Ovary (tissue), 7 donors: ENCODE measurements at regions not wholly inside any gene's neighbourhood (a gene's known extent, or its start where the extent isn't known, plus 50 kb on each side); places are given as distances from the start of the nearest gene placed in this dataset.

Experiments
- DNase-seq, 5 donors: peaks; one replicate each; pipeline ENCODE4 v3.0.0-alpha.2; 2019 to 2020
- H3K27ac ChIP-seq, 2 donors: fragments of 200-600 bp; one replicate each; pipeline versions ENCODE4 v1.5.1 to v1.8.0; 2019 to 2022
- H3K27me3 ChIP-seq: fragments of 200-600 bp; one replicate; pipeline ENCODE4 v1.8.0; 2022
- H3K36me3 ChIP-seq: fragments of 200-600 bp; sonication (generic); one replicate; pipeline ENCODE4 v1.5.1; 2019
- H3K4me1 ChIP-seq: one replicate; pipeline ENCODE4 v1.8.1; 2013; ENCODE audit warnings: mild to moderate bottlenecking, moderate library complexity; ENCODE audit not compliant: insufficient read depth
- H3K4me3 ChIP-seq: fragments of 200-600 bp; sonication (generic); one replicate; pipeline ENCODE4 v1.5.1; 2017
- H3K9me3 ChIP-seq, 2 donors: fragments of 200-600 bp in 1 of 2; sonication (generic) in 1 of 2; one replicate each; pipeline versions ENCODE4 v1.5.1 to v1.8.1; 2013 to 2019; ENCODE audit warnings: mild to moderate bottlenecking in 1 of 2, moderate library complexity in 1 of 2
- CTCF ChIP-seq, 3 donors: fragments of 450-650 bp in 2 of 3; fragments of 200-600 bp in 1 of 3; IDR thresholded peaks; one replicate each; pipeline versions ENCODE4 v1.5.1 to v1.8.0; 2016 to 2022; ENCODE audit warnings: antibody characterized with exemption in 3 of 3, mild to moderate bottlenecking in 1 of 3
- EP300 ChIP-seq: sonication (generic); formaldehyde crosslinking; IDR thresholded peaks from one replicate; pipeline ENCODE4 v1.6.1; 2017; ENCODE audit warnings: antibody characterized with exemption
- POLR2A ChIP-seq: fragments of 450-650 bp; IDR thresholded peaks from one replicate; pipeline ENCODE4 v1.6.1; 2017; ENCODE audit warnings: antibody characterized with exemption, mild to moderate bottlenecking, moderate library complexity
- WGBS, 3 donors: extraction: QIAGEN DNeasy Blood & Tissue Kit in 1 of 3; methylation state at CpG; one replicate each; pipeline versions ENCODE4 v1.1.5 to v1.1.7; 2013 to 2017; 5-methylcytosine and 5-hydroxymethylcytosine counted together
- intact Hi-C, 4 donors: fragments of 100-400 bp; cut with DNase I; formaldehyde crosslinking; loops; one replicate each; pipeline versions ENCODE4 v1.11.0 to v1.15.1; 2022 to 2023
- donor health status: DM: no; HTN: no; CAD: no; lungs with moderate emphysema.
- donor health status: DM: no; HTN: no; CAD: no.
- donor health status: Bipolar disorder and iron deficiency.
- donor health status: DM: no; HTN: no; CAD: no.
- donor health status: DM: yes; HTN: yes; CAD: no.

- H3K4me1 ChIP-seq: no peaks in the 10 kb centered on the region
Measured at GRCh38 chr12:127873306-127873705, 393.7 kb upstream of the TMEM132C start.

GRCh38 chr12:127881371-127882140 is 385.4 kb upstream of the TMEM132C start:
- TF ChIP-seq EP300: no peak
- no peak for TF ChIP-seq CTCF (IDR thresholded peaks at IDR 0.05)
- TF ChIP-seq POLR2A: no peak
- intact Hi-C loops: no loop called here
- 46 to 53% (median 47%) methylated on average over 3 of the region's 3 CpGs for WGBS, 3 donors
- Histone ChIP-seq H3K27ac (no peak overlapping the region), H3K36me3 (no peaks in the 10 kb centered on the region), H3K4me3 (no peak overlapping the region), H3K27me3 (no peaks in the 10 kb centered on the region), H3K9me3 (no peaks in the 10 kb centered on the region), H3K4me1 (no peaks in the 10 kb centered on the region)
- DNase-seq: no peak

More at GRCh38 chr12:127873306-127873705, 393.7 kb upstream of the TMEM132C start:
- no peak for DNase-seq
- WGBS, 3 donors: 83 to 91% (median 83%) methylated on average over 2 of the region's 2 CpGs
- H3K9me3 ChIP-seq: no peaks in the 10 kb centered on the region
- intact Hi-C loops: no loop called here
- no peaks in the 10 kb centered on the region for H3K36me3 ChIP-seq
- H3K27me3 ChIP-seq: no peaks in the 10 kb centered on the region
- H3K27ac ChIP-seq: no peak overlapping the region
- no peak overlapping the region for H3K4me3 ChIP-seq
- TF ChIP-seq EP300: no peak
- no peak for TF ChIP-seq CTCF (IDR thresholded peaks at IDR 0.05)
- TF ChIP-seq POLR2A: no peak

GRCh38 chr12:127883013-127883412 is 384.0 kb upstream of the TMEM132C start:
- no peak overlapping the region for H3K4me3 ChIP-seq
- WGBS, 3 donors: 49 to 75% (median 49%) methylated on average over 1 of the region's 1 CpG
- H3K4me1 ChIP-seq: no peaks in the 10 kb centered on the region
- H3K36me3 ChIP-seq: no peaks in the 10 kb centered on the region
- intact Hi-C loops: no loop called here
- H3K9me3 ChIP-seq: no peaks in the 10 kb centered on the region
- TF ChIP-seq POLR2A (no peak), CTCF (IDR thresholded peaks at IDR 0.05) (no peak), EP300 (no peak)
- H3K27ac ChIP-seq: no peak overlapping the region
- DNase-seq: no peak
- no peaks in the 10 kb centered on the region for H3K27me3 ChIP-seq

- TF ChIP-seq POLR2A (no peak), EP300 (no peak), CTCF (IDR thresholded peaks at IDR 0.05) (no peak)
- WGBS, 3 donors: 8 to 16% (median 11%) methylated on average over 5 of the region's 5 CpGs
- H3K4me1 ChIP-seq: no peaks in the 10 kb centered on the region
- H3K4me3 ChIP-seq: no peak overlapping the region
- H3K36me3 ChIP-seq: no peaks in the 10 kb centered on the region
- no peaks in the 10 kb centered on the region for H3K9me3 ChIP-seq
- DNase-seq: no peak
- no peak overlapping the region for H3K27ac ChIP-seq
- H3K27me3 ChIP-seq: no peaks in the 10 kb centered on the region
- intact Hi-C loops: no loop called here
Measured at GRCh38 chr12:127885954-127886750, 380.8 kb upstream of the TMEM132C start.
